GM18907 (cell line): ENCODE measurements at regions not wholly inside any gene's neighbourhood (a gene's known extent, or its start where the extent isn't known, plus 50 kb on each side); places are given as distances from the start of the nearest gene placed in this dataset.
"Not testable (repeated sequence)": the region's sequence is repeated elsewhere in the genome, so short reads cannot be mapped to it uniquely, and the experiment has no call there.

Experiments
- ATAC-seq: cut with Tn5 transposase; IDR thresholded peaks from one replicate; pipeline ENCODE4 v1.9.1; 2021; ENCODE audit warnings: mild to moderate bottlenecking, moderate library complexity; ENCODE audit not compliant: unreplicated experiment

DNA sequence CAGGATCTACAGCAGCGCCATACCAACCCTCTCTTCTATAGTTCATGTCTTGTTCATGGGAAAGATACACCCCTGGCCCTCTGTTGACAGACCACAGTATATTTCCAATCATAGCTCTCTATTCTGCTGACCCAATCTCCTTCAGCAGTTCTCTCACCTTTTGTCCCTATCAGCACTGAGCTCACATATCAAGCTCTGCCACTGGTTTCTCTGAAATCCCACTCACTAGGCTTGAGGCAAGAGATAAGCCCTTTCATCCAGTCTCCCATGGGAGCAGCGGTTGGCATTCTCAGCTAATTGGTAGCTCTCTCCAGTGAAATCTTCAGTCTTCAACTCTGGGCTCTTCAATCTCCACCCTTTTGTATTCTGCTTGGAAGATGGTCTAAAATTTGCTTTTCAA lies 313.4 kb downstream of the GJA1 start:
- no peak for ATAC-seq

DNA sequence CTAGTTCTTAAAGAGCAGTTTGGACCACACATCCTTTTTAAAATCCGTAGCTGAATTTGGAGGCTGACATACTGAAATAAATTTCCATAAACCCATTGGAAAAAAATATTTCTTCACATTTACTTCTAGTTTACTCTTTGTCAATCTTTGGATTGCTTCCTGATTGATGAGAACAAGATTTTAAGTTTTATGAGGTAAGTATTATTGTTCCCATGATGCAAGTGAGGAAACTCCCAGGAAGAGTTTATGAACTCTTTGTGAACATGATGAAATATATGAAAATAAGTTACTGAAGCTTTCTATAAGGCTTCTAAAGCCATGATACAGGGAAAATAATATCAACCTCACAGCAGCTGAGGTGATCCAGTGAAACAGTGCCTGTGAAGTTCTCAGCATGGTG lies 320.0 kb downstream of the GJA1 start:
- no peak for ATAC-seq

DNA sequence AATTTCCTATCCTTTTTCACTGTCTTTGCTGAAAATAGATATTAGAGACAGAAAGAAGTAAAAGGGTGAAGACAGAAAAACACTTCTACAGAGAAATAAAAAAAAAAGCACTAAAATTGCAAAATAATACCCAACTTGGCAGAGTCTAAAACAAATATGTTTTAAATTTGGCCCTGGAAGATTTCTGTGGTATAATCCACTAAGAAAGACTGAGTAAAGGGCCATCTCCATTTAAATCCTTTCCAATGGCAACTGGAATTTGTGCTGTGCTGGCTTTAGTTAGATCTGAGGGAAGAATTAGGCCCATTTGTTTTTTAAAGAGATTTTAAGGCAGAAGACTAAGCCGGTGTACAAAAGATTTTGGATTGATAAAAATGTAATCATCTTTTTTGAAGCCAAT lies 321.2 kb downstream of the GJA1 start:
- ATAC-seq: no peak

DNA sequence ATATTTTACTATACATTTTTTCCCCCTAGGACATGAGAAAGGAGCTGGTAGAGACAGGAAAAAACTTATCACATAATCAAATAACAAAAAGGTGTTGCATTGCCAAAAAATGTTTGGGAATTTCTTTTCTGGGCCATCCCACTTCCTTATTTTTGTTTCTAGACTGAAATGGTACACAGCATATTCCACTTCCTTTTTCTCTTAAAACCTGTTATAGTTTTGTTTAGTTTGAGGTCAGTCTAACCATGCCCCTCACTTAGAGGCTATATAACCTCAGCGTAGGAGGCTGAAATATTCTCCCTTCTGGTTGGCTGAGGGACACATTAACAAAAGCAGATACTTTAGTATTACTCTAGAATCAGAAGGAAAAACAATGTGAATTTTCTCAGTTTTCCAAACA lies 323.9 kb downstream of the GJA1 start:
- peak; percentile 88 for ATAC-seq

DNA sequence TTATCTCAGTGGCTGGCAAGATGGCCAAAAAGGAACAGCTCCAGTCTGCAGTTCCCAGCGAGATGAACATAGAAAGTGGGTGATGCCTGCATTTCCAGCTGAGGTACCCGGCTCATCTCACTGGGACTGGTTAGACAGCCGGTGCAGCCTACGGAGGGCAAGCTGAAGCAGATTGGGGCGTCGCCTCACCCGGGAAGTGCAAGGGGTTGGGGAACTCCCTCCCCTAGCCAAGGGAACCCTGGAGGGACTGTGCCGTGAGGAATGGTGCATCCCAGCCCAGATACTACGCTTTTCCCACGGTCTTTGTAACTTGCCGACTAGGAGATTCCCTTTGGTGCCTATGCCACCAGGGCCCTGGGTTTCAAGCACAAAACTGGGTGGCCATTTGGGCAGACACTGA lies 324.7 kb downstream of the GJA1 start:
- no peak for ATAC-seq

DNA sequence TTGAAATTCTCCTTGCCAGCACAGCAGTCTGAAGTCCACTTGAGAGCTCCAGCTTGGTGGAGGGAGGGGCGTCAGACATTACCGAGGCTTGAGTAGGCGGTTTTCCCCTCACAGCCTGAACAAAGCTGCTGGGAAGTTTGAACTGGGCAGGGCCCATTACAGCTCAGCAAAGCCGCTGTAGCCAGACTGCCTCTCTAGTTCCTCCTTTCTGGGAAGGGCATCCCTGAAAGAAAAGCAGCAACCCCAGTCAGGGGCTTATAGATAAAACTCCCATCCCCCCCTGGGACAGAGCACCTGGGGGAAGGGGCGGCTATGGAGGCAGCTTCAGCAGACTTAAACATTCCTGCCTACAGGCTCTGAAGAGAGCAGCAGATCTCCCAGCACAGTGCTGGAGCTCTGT lies 325.3 kb downstream of the GJA1 start:
- ATAC-seq: no peak

DNA sequence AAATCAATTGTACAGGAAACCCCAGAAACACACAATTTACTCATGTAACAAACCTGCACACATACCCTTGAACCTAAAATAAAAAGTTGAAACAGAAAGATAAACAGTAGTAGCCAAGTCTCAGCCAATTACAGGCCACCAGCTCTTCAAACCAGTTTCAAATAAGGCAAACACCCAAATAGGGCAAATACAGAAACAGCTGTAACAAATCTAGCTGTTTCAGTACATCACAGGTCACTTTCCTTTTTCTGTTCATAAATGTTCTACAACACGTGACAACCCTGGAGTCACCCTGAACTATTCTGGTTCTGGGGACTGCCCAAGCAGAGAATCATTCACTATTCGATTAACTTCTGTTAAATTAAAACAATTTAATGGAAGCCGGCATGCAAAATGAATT lies 329.0 kb downstream of the GJA1 start:
- peak; percentile 92 for ATAC-seq

DNA sequence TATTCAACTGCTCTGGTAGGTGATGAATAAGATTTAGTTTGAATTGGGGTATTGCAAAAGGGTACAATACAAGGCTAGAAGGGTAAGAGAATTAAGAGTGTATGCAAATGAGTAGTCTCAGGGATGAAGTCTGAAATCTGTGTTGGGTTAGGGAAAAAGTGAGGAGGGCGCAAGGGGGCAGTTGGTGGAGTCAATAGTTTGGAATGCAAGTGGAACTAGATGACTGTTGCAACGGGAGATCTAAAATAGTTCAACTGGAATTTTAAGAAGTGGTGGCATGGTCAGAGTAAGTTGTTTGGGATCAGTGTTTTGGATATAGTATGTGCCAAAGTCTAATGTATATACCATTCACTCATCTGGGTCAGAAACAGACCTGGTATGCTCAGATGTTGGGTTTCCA lies 329.6 kb downstream of the GJA1 start:
- no peak for ATAC-seq

DNA sequence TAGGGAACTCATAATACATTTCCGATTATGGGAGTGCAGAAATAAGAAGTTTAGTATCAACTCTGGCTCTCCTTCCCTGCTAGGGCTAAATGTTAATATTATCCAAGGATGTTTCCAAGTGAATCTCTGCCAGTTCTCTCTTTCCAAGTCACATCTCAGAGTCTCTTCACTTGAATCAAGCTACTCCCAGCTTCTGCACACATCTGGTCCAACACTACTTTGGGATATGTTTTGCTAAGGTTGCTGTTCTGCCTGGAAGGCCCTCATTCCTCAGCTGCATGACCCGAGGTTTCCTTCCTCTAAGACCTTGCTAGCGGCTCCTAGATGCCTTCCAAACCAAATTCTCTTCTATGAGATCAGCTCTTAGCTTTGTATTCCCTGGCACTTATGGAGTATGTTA lies 331.8 kb downstream of the GJA1 start:
- no peak for ATAC-seq

DNA sequence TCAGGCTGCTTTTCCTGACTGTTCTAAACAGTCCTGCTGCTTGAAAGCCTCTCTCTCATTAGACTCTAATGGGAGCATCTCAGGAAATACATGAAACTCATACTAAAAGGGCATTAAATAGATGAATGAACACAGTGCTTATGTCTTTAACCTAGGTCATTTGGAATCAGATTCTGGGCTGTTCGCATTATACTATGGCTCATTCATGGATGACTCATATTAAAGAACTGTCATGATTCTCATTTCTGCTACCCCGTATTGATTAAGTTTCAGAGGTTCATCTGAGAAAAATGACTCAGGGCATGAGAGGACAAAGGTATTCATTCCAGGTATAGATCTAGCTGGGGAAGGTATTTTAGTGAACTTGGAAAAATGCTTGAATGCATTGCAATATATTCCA lies 335.5 kb downstream of the GJA1 start:
- peak; percentile 76 for ATAC-seq

DNA sequence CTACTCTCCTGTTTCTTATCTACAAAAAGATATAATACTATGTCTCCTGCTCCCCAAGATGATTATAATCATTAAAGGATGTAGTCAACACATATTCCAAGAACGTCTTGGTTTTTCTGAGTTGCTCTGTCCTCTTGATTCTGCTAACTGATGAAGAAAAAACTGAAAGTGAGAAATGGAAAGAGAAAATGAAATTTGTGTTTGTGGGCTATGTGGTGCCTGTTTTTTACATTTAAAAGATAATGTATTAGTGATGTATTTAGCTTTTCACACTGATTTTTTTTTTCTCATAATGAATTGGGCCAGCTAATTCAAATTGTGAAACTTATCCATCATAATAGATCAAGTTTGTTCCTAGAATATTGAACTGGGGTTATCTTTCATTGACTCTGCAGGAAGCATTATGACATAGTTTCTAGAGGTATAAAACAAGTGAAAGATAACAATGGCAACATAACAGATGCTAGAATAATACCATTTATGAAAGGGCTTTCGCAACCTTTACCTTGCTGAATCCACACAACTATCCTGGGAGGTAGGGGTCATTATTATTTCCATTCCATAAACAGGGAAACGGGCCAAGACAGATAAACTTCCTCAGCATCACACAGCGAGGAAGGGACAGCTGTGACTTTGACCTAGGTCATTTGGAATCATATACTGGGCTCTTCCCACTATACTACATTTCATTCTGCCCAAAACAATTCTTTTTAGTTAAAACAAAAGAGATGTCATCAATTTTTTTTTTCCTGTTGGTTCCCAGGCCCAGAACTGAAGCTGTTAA lies 336.7 kb downstream of the GJA1 start:
- peak; percentile 91 for ATAC-seq

DNA sequence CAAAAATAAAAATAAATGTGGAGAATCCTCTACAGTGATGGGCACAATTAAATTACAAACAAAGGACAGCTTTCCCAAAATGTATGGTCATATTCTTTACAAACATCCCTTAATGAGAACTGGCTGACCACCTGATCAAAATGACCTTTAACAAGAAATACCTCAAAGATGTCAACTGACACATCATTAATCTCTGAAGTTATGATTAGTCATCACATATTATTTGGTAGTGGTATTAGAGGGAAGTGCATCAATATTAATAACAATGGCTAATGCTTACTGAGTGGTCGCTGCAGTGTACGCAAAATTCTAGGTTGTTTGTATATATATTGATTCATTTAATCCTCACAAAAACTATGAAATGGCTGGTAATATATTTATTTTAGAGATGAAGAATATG lies 340.6 kb downstream of the GJA1 start:
- ATAC-seq: no peak

DNA sequence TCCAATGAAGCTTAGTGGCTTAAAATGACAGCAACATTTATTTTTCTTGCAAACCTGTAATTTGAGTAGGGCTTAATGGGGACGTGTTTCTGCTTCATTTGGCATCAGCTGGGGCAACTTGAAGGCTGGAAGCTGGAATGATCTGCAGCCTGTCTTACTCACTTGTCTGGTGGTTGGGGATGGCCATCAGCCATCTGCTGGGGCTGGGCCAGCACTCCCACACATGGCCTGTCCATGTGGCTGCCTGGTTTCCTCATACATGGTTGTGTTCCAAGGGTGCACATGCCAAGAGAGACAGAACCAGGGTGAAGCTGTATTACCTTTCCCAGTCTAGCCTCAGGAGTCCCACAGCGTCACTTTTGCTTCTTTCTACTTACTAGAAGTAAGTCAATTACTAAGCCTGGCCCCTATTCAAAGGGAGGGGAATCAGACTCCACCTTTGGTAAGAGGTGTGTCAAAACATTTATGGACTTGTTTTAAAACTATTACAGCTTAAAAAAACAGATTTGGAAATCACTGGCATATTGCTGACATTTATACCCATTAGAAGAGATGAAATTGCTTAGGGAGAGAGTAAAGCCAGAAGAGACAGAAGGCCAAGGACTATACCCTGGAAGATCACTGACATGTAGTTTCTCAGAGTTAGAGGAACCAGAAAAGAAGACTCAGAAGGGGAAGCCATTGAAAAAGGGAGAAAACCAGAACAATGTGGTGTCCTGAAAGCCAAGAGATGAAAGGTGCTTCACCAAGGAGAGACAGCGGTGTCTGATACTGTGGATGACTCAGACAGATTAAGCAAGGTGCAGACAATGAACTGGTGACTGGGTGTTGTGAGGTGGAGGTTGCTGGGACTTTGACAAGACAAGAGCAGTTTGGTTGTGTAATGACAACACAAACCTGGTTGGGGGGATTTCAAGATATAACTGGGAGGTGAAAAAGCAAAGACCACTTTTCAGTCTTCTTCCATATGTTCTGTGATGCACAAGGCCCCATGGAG lies 345.2 kb downstream of the GJA1 start:
- ATAC-seq: no peak

DNA sequence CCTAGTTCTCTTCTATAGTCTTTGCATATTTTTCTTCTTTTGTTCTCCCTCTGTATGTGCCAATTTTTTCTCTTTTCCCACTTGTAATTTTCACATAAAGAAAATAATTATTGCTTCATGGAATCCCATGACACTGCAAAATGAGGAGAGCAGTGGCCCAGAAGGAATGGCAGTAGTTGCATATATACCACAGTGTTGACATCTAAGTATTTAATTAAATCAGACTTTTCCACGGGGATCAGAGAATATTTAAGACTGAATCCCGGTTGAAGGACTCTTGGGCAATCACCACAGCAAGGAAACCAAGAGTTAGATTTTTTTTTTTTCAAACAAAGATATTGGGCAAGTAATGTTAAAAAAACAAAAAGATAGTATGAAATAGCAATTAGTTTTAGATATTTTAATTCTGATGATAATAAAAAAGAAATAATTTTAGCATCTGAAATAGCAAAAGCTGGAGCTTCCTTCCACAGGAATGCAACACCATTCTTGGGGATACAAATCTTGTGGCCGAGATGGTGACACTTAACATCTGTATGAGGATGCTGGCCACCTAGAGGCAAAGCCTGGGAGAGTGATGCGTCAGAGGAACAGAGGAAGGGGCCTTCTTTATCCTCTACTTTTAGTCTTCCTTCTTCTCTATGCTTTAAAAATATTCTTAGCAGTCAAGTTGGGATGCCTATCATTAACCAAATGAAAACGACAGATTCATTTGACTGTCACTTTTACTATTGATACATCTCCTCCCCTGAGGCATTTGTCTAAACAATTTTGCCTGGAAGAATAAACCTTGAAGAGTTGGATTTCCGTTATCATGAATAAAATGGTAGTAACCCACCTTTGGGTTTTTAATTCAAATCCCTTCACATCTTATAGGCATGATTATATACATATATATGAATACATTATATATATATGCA lies 356.2 kb downstream of the GJA1 start:
- no peak for ATAC-seq

DNA sequence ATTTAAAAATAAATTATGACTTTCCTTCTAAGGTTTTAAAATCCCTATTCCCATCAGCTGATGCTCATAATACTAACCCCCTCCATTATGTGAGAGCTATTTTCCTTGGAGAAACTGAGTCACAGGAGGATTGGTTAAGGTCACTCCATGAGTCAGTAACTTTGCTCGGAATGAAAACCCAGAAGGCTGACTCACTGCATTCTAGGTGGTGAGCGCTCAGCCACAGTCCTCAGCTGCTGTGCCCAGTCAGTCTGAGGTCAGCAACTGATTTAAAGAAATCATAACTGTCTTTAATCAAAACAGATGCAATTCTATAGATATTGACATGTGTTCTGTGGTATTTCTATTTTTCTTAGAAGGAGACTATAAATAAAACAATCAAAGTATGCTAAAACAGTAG lies 359.2 kb downstream of the GJA1 start:
- ATAC-seq: no peak

DNA sequence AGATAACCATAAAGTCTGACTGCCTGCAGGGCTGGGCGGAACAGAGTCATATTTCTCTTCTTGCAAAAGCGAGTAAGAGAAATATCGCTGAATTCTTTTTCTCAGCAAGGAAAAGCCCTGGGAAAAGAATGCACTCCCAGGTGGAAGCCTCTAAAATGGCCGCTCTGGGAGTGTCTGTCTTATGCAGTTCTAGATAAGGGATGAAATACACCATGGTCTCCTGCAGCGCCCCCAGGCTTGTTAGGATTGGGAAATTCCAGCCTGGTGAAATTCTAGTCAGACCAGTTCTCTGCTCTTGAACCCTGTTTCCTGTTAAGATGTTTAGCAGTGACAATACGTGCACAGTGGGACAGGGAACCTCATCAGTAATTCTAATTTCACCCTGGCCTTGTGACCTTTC lies 362.2 kb downstream of the GJA1 start:
- not testable (repeated sequence) for ATAC-seq

DNA sequence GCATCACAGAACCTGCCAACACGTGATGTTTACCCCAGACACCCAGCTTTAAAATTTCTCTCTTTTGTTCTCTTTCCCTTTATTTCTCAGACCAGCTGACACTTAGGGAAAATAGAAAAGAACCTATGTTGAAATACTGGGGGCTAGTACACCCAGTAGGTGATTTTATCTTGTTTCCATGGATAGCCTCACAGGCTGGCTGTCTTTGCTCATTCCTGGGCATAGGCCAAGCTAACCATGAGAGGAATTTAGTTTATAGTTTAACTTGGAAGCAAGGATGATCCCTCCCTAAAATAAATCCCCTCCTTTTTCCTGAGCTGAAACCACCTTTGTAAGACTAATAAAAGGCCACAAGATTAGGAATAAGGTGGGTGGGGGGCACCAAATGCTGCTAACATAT lies 362.7 kb downstream of the GJA1 start:
- not testable (repeated sequence) for ATAC-seq

DNA sequence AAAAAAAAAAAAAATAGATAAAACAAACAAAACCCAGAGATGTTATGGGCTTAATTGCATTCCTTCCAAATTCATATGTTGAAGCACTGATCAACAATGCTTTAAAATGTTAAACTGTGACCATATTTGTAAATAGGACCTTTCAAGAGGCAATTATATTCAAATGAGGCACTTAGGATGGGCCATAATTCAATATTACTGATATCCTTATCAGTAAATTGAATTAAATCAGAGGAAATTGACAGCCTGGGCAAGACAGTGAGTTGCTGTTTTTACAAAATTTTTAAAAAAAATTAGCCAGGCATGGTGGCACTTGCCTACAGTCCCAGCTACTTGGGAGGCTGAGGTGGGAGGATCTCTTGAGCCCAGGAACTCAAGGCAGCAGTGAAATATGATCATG lies 364.1 kb downstream of the GJA1 start:
- no peak for ATAC-seq

DNA sequence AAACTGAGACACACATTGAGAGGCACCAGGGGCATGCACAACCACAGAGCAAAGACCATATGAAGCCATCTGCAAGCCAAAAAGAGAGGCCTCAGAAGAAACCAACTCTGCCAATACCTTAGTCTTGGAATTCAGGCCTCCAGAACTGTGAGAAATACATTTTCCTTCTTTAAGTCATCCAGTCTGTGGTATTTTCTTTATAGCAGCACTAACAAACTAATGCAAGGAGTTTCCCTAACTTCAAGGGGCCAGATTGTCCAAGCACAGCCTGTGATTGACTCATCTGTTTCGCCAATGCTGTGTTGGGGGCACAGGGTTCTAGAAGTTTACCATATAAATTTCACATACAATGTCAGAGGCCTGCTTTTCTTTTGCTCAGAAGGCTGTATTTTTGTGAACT lies 364.6 kb downstream of the GJA1 start:
- no peak for ATAC-seq

DNA sequence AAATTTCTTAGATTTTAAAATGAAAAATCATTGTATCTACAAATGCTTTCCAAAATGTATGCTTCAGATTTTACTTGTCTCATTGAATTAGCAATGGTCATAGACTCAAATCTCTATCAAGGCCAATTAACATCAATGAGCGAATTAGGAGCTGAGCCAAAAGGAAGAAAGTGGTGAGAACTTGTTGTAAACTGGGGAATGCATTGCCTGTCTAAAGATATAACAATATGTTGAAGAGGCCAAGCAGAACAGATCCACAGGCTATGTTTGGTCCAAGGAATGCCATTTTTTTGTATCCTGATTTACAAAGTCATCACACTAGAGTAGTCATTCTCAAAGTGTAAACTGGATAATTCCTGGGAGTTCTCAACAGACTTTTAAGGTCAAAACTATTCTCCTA lies 370.7 kb downstream of the GJA1 start:
- ATAC-seq: no peak

DNA sequence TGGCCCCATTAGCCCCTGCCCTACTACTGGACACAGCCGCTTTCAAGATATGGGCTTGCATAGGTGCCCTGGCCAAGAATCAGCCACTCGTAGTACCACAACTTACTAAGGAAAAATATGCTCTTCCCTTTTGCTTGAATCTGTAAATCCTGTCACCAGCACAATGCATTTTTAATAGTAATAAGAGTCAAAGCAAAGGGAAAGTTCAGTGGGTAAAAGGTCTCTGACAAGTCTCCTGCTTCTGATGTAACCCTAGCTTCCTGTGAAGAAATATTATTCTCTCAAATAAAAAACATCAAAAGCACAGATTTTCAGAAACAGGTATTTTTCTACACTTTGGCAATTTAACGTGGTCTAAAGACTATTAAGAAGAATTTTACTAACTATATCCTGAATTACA lies 373.8 kb downstream of the GJA1 start:
- no peak for ATAC-seq
